Chondrocyte (in vitro differentiated cells): ENCODE measurements at regions not wholly inside any gene's neighbourhood (a gene's known extent, or its start where the extent isn't known, plus 50 kb on each side); places are given as distances from the start of the nearest gene placed in this dataset.
"Not testable (repeated sequence)": the region's sequence is repeated elsewhere in the genome, so short reads cannot be mapped to it uniquely, and the experiment has no call there.

Experiments used
- DNase-seq: peaks from one replicate; pipeline ENCODE4 v3.0.0; 2021; ENCODE audit warnings: mixed read lengths, low spot score
- H3K27ac Mint-ChIP-seq: one replicate; pipeline ENCODE4 v1.8.0; 2021; ENCODE audit warnings: mild to moderate bottlenecking, moderate library complexity, mixed read lengths; ENCODE audit not compliant: unreplicated experiment
- H3K27me3 Mint-ChIP-seq: 2 replicates; pipeline ENCODE4 v1.8.0; 2021; ENCODE audit warnings: low read depth, mixed read lengths
- H3K36me3 Mint-ChIP-seq: 2 replicates; pipeline ENCODE4 v1.8.0; 2021; ENCODE audit warnings: low read depth, mixed read lengths
- H3K4me1 Mint-ChIP-seq: 2 replicates; pipeline ENCODE4 v1.8.0; 2021; ENCODE audit warnings: low read depth, mild to moderate bottlenecking, mixed read lengths
- H3K4me3 Mint-ChIP-seq: one replicate; pipeline ENCODE4 v1.8.0; 2021; ENCODE audit warnings: mild to moderate bottlenecking, moderate library complexity, mixed read lengths; ENCODE audit not compliant: unreplicated experiment
- H3K9me3 Mint-ChIP-seq: 2 replicates; pipeline ENCODE4 v1.8.0; 2021; ENCODE audit warnings: low read depth, mixed read lengths
- TF ChIP-seq, protein P1 (sequence below): fragments of 200-600 bp; sonication (generic); IDR thresholded peaks from 2 replicates; pipeline ENCODE4 v1.5.0; 2021; ENCODE audit warnings: antibody characterized with exemption, mild to moderate bottlenecking, moderate library complexity

DNA sequence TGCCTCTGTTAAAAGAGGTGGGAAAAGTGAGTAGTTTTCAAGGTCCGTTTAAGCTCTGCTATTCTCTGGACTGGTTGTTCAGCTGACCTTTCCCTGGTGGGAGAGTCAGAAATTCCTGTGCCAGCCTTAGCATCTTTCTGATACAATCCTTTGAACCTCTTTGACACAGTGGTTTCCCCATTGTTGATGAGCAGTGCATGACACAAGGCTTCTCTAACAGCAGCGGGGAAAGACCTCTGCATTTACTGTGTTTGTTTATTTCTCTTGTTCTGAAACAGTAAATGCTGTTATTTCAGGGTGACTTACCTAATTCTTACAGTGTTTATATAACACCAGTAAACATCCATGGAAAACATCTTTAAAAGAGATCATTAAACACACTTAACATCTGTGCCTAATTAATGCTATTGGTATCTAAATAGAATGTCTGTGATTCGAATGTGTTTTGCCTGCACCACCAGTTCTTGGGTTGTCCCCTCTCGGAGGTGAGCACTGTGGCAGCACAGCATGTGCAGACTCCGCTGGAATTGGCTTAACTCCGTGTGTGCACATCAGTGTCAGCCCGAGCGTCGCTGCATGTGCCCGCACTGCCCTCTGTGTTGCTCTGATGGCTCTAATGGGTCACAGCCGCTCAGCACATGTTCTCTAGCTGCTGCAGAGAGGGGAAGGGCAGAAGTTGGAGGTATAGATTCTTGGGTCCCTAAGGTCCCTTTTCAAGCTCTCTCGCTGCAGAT lies 104.3 kb downstream of the TBC1D26 start:
- not testable (repeated sequence) for H3K36me3 Mint-ChIP-seq, H3K4me1 Mint-ChIP-seq, H3K4me3 Mint-ChIP-seq, DNase-seq, H3K27ac Mint-ChIP-seq, H3K27me3 Mint-ChIP-seq, H3K9me3 Mint-ChIP-seq

DNA sequence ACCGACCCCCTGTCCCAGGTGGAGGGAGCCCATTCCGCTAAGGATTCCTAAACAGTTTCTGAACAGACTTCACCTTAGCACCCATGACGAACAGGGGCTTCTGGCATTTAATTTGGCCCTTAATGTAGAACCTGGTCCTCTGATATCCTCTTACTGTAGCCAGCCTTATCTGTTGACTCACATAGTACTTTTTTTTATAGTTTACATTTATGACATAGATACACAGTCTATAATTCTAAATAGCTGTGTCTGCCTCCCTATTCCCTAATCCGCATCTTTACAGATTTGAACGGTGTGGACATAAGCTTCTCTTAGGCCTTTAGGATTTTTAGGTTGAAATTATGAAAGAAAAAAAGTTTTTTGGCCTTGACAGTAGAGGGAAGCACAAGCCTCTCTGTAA lies 104.9 kb downstream of the TBC1D26 start:
- H3K9me3 Mint-ChIP-seq, DNase-seq, H3K27me3 Mint-ChIP-seq, H3K27ac Mint-ChIP-seq, H3K4me3 Mint-ChIP-seq, H3K4me1 Mint-ChIP-seq, H3K36me3 Mint-ChIP-seq: not testable (repeated sequence)
- TF ChIP-seq, protein P1, sequence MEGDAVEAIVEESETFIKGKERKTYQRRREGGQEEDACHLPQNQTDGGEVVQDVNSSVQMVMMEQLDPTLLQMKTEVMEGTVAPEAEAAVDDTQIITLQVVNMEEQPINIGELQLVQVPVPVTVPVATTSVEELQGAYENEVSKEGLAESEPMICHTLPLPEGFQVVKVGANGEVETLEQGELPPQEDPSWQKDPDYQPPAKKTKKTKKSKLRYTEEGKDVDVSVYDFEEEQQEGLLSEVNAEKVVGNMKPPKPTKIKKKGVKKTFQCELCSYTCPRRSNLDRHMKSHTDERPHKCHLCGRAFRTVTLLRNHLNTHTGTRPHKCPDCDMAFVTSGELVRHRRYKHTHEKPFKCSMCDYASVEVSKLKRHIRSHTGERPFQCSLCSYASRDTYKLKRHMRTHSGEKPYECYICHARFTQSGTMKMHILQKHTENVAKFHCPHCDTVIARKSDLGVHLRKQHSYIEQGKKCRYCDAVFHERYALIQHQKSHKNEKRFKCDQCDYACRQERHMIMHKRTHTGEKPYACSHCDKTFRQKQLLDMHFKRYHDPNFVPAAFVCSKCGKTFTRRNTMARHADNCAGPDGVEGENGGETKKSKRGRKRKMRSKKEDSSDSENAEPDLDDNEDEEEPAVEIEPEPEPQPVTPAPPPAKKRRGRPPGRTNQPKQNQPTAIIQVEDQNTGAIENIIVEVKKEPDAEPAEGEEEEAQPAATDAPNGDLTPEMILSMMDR, result peak; percentile 32

- not testable (repeated sequence) for DNase-seq, H3K27me3 Mint-ChIP-seq, H3K9me3 Mint-ChIP-seq, H3K36me3 Mint-ChIP-seq, H3K4me3 Mint-ChIP-seq
- Mint-ChIP-seq H3K4me1 (peaks cover 18% of the 10 kb centered on the region), H3K27ac (peak overlapping the region; percentile 57)
These were observed 97.3 kb upstream of the ADORA2B start for GRCh38 chr17:15847447-15848229.

GRCh38 chr17:15849054-15849453 lies 95.9 kb upstream of the ADORA2B start:
- TF ChIP-seq, protein P1, result peak; percentile 73
- H3K4me3 Mint-ChIP-seq, DNase-seq, H3K27ac Mint-ChIP-seq, H3K9me3 Mint-ChIP-seq, H3K27me3 Mint-ChIP-seq, H3K36me3 Mint-ChIP-seq: not testable (repeated sequence)
- peaks cover 18% of the 10 kb centered on the region for H3K4me1 Mint-ChIP-seq

GRCh38 chr17:15850071-15850470 lies 94.9 kb upstream of the ADORA2B start:
- H3K9me3 Mint-ChIP-seq, H3K4me3 Mint-ChIP-seq, H3K36me3 Mint-ChIP-seq, DNase-seq, H3K27me3 Mint-ChIP-seq, H3K27ac Mint-ChIP-seq: not testable (repeated sequence)
- peaks cover 18% of the 10 kb centered on the region for H3K4me1 Mint-ChIP-seq

DNA sequence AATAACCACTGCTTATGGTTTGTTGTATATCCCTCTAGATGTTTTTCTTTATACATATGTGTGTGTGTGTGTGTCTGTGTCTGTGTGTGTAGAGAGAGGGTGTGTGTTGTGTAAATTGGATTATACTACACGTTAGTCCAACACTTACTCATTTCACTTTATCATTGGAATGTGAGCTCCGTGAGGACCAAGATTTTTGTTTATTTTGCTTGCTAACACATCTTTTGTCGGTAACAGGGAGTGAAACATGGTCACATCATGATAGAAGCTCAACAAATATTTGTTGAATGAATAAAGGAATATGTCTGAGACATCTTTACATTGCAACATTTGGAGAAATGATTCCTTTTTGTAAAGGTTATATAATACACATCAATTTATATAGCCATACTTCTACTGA lies 94.2 kb upstream of the ADORA2B start:
- peaks cover 18% of the 10 kb centered on the region for H3K4me1 Mint-ChIP-seq
- not testable (repeated sequence) for H3K36me3 Mint-ChIP-seq, H3K9me3 Mint-ChIP-seq, H3K4me3 Mint-ChIP-seq, H3K27ac Mint-ChIP-seq, DNase-seq, H3K27me3 Mint-ChIP-seq

- not testable (repeated sequence) for DNase-seq, H3K36me3 Mint-ChIP-seq, H3K9me3 Mint-ChIP-seq, H3K27ac Mint-ChIP-seq, H3K4me3 Mint-ChIP-seq, H3K27me3 Mint-ChIP-seq
- peaks cover 13% of the 10 kb centered on the region for H3K4me1 Mint-ChIP-seq
These were observed 92.1 kb upstream of the ADORA2B start for GRCh38 chr17:15852863-15853262.

DNA sequence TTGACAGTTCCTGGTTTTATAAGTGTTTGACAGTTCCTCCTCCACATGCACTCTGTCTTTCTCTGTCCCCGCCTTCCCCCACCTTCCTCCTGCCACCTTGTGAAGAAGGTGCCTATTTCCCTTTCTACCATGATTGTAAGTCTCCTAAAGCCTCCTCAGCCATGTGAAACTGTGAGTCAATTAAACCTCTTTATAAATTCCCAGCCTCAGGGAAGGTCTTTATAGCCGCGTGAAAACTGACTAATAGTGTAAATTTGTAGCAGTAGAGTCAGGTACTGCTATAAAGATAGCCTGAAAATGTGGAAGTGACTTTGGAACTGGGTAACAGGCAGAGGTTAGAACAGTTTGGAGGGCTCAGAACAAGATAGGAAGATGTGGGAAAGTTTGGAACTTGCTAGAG lies 88.7 kb upstream of the ADORA2B start:
- H3K4me3 Mint-ChIP-seq, H3K36me3 Mint-ChIP-seq, H3K27ac Mint-ChIP-seq, DNase-seq, H3K4me1 Mint-ChIP-seq, H3K27me3 Mint-ChIP-seq, H3K9me3 Mint-ChIP-seq: not testable (repeated sequence)

DNA sequence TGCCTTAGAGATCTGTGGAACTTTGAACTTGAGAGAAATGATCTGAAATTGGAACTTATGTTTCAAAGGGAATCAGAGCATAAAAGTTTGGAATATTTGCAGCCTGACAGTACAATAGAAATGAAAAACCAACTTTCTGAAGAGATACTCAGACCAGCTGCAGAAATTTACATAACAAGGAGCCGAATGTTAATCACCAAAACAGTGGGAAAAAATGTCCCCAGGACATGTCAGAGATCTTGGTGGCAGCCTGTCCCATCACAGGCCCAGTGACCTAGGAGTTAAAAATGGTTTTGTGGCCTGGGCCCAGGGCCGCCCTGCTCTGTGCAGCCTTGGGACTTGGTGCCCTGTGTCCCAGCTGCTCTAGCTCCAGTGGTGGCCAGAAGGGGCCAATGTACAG lies 88.2 kb upstream of the ADORA2B start:
- not testable (repeated sequence) for H3K27me3 Mint-ChIP-seq, H3K9me3 Mint-ChIP-seq, H3K4me1 Mint-ChIP-seq, H3K36me3 Mint-ChIP-seq, H3K4me3 Mint-ChIP-seq, DNase-seq, H3K27ac Mint-ChIP-seq

- H3K4me3 Mint-ChIP-seq, H3K36me3 Mint-ChIP-seq, DNase-seq, H3K4me1 Mint-ChIP-seq, H3K27ac Mint-ChIP-seq, H3K27me3 Mint-ChIP-seq: not testable (repeated sequence)
- peaks cover 11% of the 10 kb centered on the region for H3K9me3 Mint-ChIP-seq
These were observed 86.8 kb upstream of the ADORA2B start for GRCh38 chr17:15858082-15858481.

- not testable (repeated sequence) for H3K4me1 Mint-ChIP-seq, H3K27me3 Mint-ChIP-seq, H3K4me3 Mint-ChIP-seq, DNase-seq, H3K36me3 Mint-ChIP-seq, H3K27ac Mint-ChIP-seq
- peaks cover 11% of the 10 kb centered on the region for H3K9me3 Mint-ChIP-seq
These were observed 84.2 kb upstream of the ADORA2B start for GRCh38 chr17:15860774-15861173.
